Neural cell (in vitro differentiated cells): ENCODE measurements at regions not wholly inside any gene's neighbourhood (a gene's known extent, or its start where the extent isn't known, plus 50 kb on each side); places are given as distances from the start of the nearest gene placed in this dataset.

Experiments used
- CTCF ChIP-seq: fragments of 450-650 bp; IDR thresholded peaks from 2 replicates; pipeline ENCODE4 v1.5.1; 2014; ENCODE audit warnings: antibody characterized with exemption, mild to moderate bottlenecking, moderate library complexity; ENCODE audit not compliant: poor library complexity, severe bottlenecking
- EZH2 ChIP-seq: fragments of 200-600, 300-800 bp; shearing (Covaris generic), sonication (generic); IDR thresholded peaks from 2 replicates; pipeline ENCODE4 v1.6.1; 2014; ENCODE audit warnings: antibody characterized with exemption, low read length, borderline replicate concordance, mild to moderate bottlenecking; ENCODE audit not compliant: insufficient read depth, poor library complexity, severe bottlenecking
- MXI1 ChIP-seq: fragments of 450-650 bp; conservative IDR thresholded peaks from 2 replicates; pipeline ENCODE4 v1.6.1; 2014; ENCODE audit warnings: antibody characterized with exemption, mild to moderate bottlenecking; ENCODE audit not compliant: poor library complexity, severe bottlenecking
- POLR2AphosphoS5 ChIP-seq: IDR thresholded peaks from 2 replicates; pipeline ENCODE4 v1.6.1; 2012
- RAD21 ChIP-seq: fragments of 450-650 bp; conservative IDR thresholded peaks from 2 replicates; pipeline ENCODE4 v1.6.1; 2014; ENCODE audit warnings: antibody characterized with exemption, mild to moderate bottlenecking, moderate library complexity

- TF ChIP-seq EZH2: no peak
- TF ChIP-seq CTCF: no peak
- TF ChIP-seq RAD21: no peak
- TF ChIP-seq POLR2AphosphoS5: no peak
- TF ChIP-seq MXI1: no peak
These were observed 307.6 kb upstream of the TNC start for GRCh38 chr9:115425601-115426000.
